GM12878 (cell line): ENCODE measurements at regions not wholly inside any gene's neighbourhood (a gene's known extent, or its start where the extent isn't known, plus 50 kb on each side); places are given as distances from the start of the nearest gene placed in this dataset.

Experiments used
- ATAC-seq: fragments of 200-7000 bp; cut with Tn5 transposase; 3 replicates; pipeline ENCODE4 v1.9.1; 2020; ENCODE audit warnings: mild to moderate bottlenecking, moderate library complexity
- BruUV-seq: library from RNA; stranded (reverse); fragments of 400-500 nt; replicated peaks from 2 replicates; lab custom pipeline; 2021; lab: Mats Ljungman, UMichigan
- CTCF ChIA-PET: fragments of 300-600 bp; sonication (Branson Sonifier 250); formaldehyde crosslinking; extraction: SDS; loops from one replicate; lab custom pipeline; 2021; ENCODE audit warnings: inconsistent platforms; lab: Yijun Ruan, JAX
- POLR2A ChIA-PET: fragments of 350-600 bp; formaldehyde crosslinking; extraction: SDS; loops from one replicate; lab custom pipeline; 2021; ENCODE audit warnings: inconsistent platforms; lab: Charles Lee
- RAD21 ChIA-PET: fragments of 300-600 bp; sonication (Branson Sonifier 250); formaldehyde crosslinking; loops from one replicate; lab custom pipeline; 2023; ENCODE audit warnings: antibody characterized with exemption; ENCODE audit not compliant: unreplicated experiment; lab: Charles Lee
- SMC1A ChIA-PET: fragments of 300-600 bp; sonication (Branson Sonifier 250); formaldehyde crosslinking; loops from one replicate; lab custom pipeline; 2023; ENCODE audit not compliant: unreplicated experiment, uncharacterized antibody; lab: Charles Lee
- DNase-seq: peaks from one replicate; pipeline ENCODE4 v3.0.0-alpha.2; 2011; ENCODE audit warnings: low read depth, low spot score
- FAIRE-seq: peaks from 3 replicates; lab custom pipeline; 2011; peaks lifted over from hg19 to GRCh38; lab: Jason Lieb, UNC
- H2AFZ ChIP-seq: 2 replicates; pipeline ENCODE4 v1.6.0; 2011; ENCODE audit warnings: low read depth, low read length, control low read depth; ENCODE audit not compliant: control insufficient read depth
- H3K27ac ChIP-seq: 2 replicates; pipeline ENCODE4 v1.5.1; 2011; ENCODE audit warnings: control low read depth; ENCODE audit not compliant: control insufficient read depth, insufficient read depth
- H3K27me3 ChIP-seq, 2 experiments: replicated peaks in 1 of 2; 2 replicates each; pipeline versions ENCODE4 v1.6.0 to v1.6.1; 2011; ENCODE audit warnings: low read length in 1 of 2; ENCODE audit not compliant: control insufficient read depth in 2 of 2, insufficient read depth in 2 of 2
- H3K36me3 ChIP-seq, 2 experiments: 2 replicates each; pipeline ENCODE4 v1.5.1; 2011; ENCODE audit warnings: low read length in 1 of 2; ENCODE audit not compliant: control insufficient read depth in 2 of 2, insufficient read depth in 2 of 2
- H3K4me1 ChIP-seq: 2 replicates; pipeline ENCODE4 v1.6.1; 2011; ENCODE audit warnings: mild to moderate bottlenecking, low read length, moderate library complexity, mixed read lengths; ENCODE audit not compliant: control insufficient read depth, insufficient read depth
- H3K4me2 ChIP-seq: 2 replicates; pipeline ENCODE4 v1.6.0; 2011; ENCODE audit warnings: control low read depth; ENCODE audit not compliant: control insufficient read depth, insufficient read depth
- H3K4me3 ChIP-seq: fragments of 200-600 bp; sonication (generic); 2 replicates; pipeline ENCODE4 v1.5.1; 2016
- H3K79me2 ChIP-seq: 2 replicates; pipeline ENCODE4 v1.6.0; 2011; ENCODE audit warnings: low read length; ENCODE audit not compliant: control insufficient read depth, insufficient read depth
- H3K9ac ChIP-seq: 2 replicates; pipeline ENCODE4 v1.8.0; 2011; ENCODE audit warnings: low read length, control low read depth, mixed read lengths; ENCODE audit not compliant: control insufficient read depth, insufficient read depth
- H3K9me3 ChIP-seq: replicated peaks from 3 replicates; pipeline ENCODE4 v1.5.1; 2011; ENCODE audit warnings: mild to moderate bottlenecking, low read length; ENCODE audit not compliant: control insufficient read depth, insufficient read depth
- H4K20me1 ChIP-seq: 2 replicates; pipeline ENCODE4 v1.6.0; 2011; ENCODE audit not compliant: control insufficient read depth, insufficient read depth
- ATF7 ChIP-seq: fragments of 450-650 bp; IDR thresholded peaks from 2 replicates; pipeline ENCODE4 v1.6.1; 2016; ENCODE audit warnings: low read depth, mild to moderate bottlenecking
- BCL3 ChIP-seq: IDR thresholded peaks from 2 replicates; pipeline ENCODE4 v1.6.1; 2011; ENCODE audit warnings: borderline replicate concordance, low read depth, mild to moderate bottlenecking, moderate library complexity, low read length; ENCODE audit not compliant: insufficient read depth, poor library complexity, severe bottlenecking
- CBX3 ChIP-seq: fragments of 200-600 bp; sonication (generic); IDR thresholded peaks from 2 replicates; pipeline ENCODE4 v1.6.1; 2016; ENCODE audit warnings: low read depth, borderline replicate concordance
- FOXK2 ChIP-seq: fragments of 450-650 bp; IDR thresholded peaks from 2 replicates; pipeline ENCODE4 v1.6.1; 2017; ENCODE audit warnings: mild to moderate bottlenecking, moderate library complexity
- IKZF2 ChIP-seq, 2 experiments: fragments of 450-650 bp; IDR thresholded peaks; 2 replicates each; pipeline ENCODE4 v1.6.1; 2017; ENCODE audit warnings: mild to moderate bottlenecking in 2 of 2, moderate library complexity in 2 of 2
- KLF5 ChIP-seq: fragments of 450-650 bp; IDR thresholded peaks from 2 replicates; pipeline ENCODE4 v1.6.1; 2014; ENCODE audit warnings: mild to moderate bottlenecking; ENCODE audit not compliant: partially characterized antibody
- NBN ChIP-seq: fragments of 450-650 bp; IDR thresholded peaks from 2 replicates; pipeline ENCODE4 v1.6.1; 2016
- NFIC ChIP-seq: IDR thresholded peaks from 2 replicates; pipeline ENCODE4 v1.6.1; 2012; ENCODE audit warnings: low read depth, mild to moderate bottlenecking, inconsistent platforms, low read length, moderate library complexity
- NKRF ChIP-seq: fragments of 450-650 bp; conservative IDR thresholded peaks from 2 replicates; pipeline ENCODE4 v1.6.1; 2017; ENCODE audit warnings: mild to moderate bottlenecking, moderate library complexity
- RBBP5 ChIP-seq: fragments of 200-600 bp; sonication (generic); conservative IDR thresholded peaks from 2 replicates; pipeline ENCODE4 v1.6.1; 2016
- RELA ChIP-seq: fragments of 450-650 bp; IDR thresholded peaks from 2 replicates; pipeline ENCODE4 v1.8.0; 2014; ENCODE audit warnings: borderline replicate concordance; ENCODE audit not compliant: partially characterized antibody
- SIX5 ChIP-seq: IDR thresholded peaks from 2 replicates; pipeline ENCODE4 v1.6.1; 2011; ENCODE audit warnings: mild to moderate bottlenecking, low read depth, low read length, moderate library complexity; ENCODE audit not compliant: severe bottlenecking
- TCF3 ChIP-seq: IDR thresholded peaks from 2 replicates; pipeline ENCODE4 v1.6.1; 2012; ENCODE audit warnings: low read depth, mild to moderate bottlenecking, low read length, borderline replicate concordance; ENCODE audit not compliant: insufficient read depth
- WGBS: methylation state at CpG from one replicate; pipeline ENCODE4 v1.1.6; 2016; ENCODE audit warnings: low lambda C conversion rate; ENCODE audit not compliant: insufficient replicate concordance, insufficient coverage; ENCODE audit errors: missing lambda C conversion rate; 5-methylcytosine and 5-hydroxymethylcytosine counted together
- in situ Hi-C: fragments of 300-500 bp; cut with MboI; formaldehyde crosslinking; loops from 9 replicates; pipeline ENCODE4 v1.14.3; 2018; ENCODE audit warnings: mixed read lengths
- intact Hi-C: fragments of 100-400 bp; cut with micrococcal nuclease; formaldehyde crosslinking; loops from one replicate; pipeline ENCODE4 v1.14.2; 2022; ENCODE audit not compliant: unreplicated experiment

- no peak overlapping the region for H2AFZ ChIP-seq
- H3K4me3 ChIP-seq: no peak overlapping the region
- intact Hi-C loops (no loop called here), in situ Hi-C loops (no loop called here)
- no peak overlapping the region for H3K9ac ChIP-seq
- H3K4me1 ChIP-seq: no peaks in the 10 kb centered on the region
- H3K36me3 ChIP-seq: no peaks in the 10 kb centered on the region
- no peak overlapping the region for H3K4me2 ChIP-seq
- no peaks in the 10 kb centered on the region for H3K9me3 ChIP-seq
- no peak for DNase-seq
- FAIRE-seq: no peak
- no peak for TF ChIP-seq TCF3
- no peak for TF ChIP-seq SIX5
- no peak for TF ChIP-seq ATF7
- TF ChIP-seq KLF5: no peak
- TF ChIP-seq NBN: no peak
- TF ChIP-seq RBBP5: no peak
- no peak for TF ChIP-seq FOXK2
- TF ChIP-seq NFIC: no peak
- no peak for TF ChIP-seq RELA
- no TSS peak for BruUV-seq
- ATAC-seq: no peak
- RAD21 ChIA-PET: no interaction called here
- 44% methylated on average over 6 of the region's 6 CpGs for WGBS
- no peaks in the 10 kb centered on the region for H3K79me2 ChIP-seq
- no peak overlapping the region for H3K27ac ChIP-seq
- SMC1A ChIA-PET: no interaction called here
- CTCF ChIA-PET: no interaction called here
- no peaks in the 10 kb centered on the region for H3K27me3 ChIP-seq
- POLR2A ChIA-PET: no interaction called here
- no peaks in the 10 kb centered on the region for H4K20me1 ChIP-seq
These were observed 235.1 kb upstream of the TUT7 start for GRCh38 chr9:86589273-86589672.

GRCh38 chr9:86586144-86586494 lies 231.9 kb upstream of the TUT7 start:
- Histone ChIP-seq H3K36me3 (no peaks in the 10 kb centered on the region), H3K27me3 (no peaks in the 10 kb centered on the region), H3K27ac (no peak overlapping the region), H2AFZ (no peak overlapping the region), H3K4me3 (no peak overlapping the region), H3K4me1 (no peaks in the 10 kb centered on the region), H4K20me1 (no peaks in the 10 kb centered on the region), H3K9ac (no peak overlapping the region), H3K9me3 (no peaks in the 10 kb centered on the region), H3K4me2 (no peak overlapping the region), H3K79me2 (no peaks in the 10 kb centered on the region)
- ChIA-PET CTCF (interaction anchor here (1.1 kb wide), 1 partner anchor 51 kb away, joined by 3 read pairs; no protein-coding TSS in a partner anchor), POLR2A (interaction anchor here (0.6 kb wide), 1 partner anchor 44 kb away, joined by 7 read pairs; no protein-coding TSS in a partner anchor), SMC1A (no interaction called here), RAD21 (interaction anchor here (0.6 kb wide), 1 partner anchor 10 kb away, joined by 4 read pairs; no protein-coding TSS in a partner anchor)
- FAIRE-seq (no peak), DNase-seq (no peak), ATAC-seq (no peak)
- no TSS peak for BruUV-seq
- TF ChIP-seq IKZF2 (IDR thresholded peaks at IDR 0.05): no peak
- no peak for TF ChIP-seq CBX3
- TF ChIP-seq BCL3: no peak
- TF ChIP-seq NKRF: no peak
- intact Hi-C loops (no loop called here), in situ Hi-C loops (no loop called here)
